Left lobe of liver (tissue), 2 donors: ENCODE measurements at regions not wholly inside any gene's neighbourhood (a gene's known extent, or its start where the extent isn't known, plus 50 kb on each side); places are given as distances from the start of the nearest gene placed in this dataset.
A peak's percentile ranks its signal among the peaks of the same experiment; 100 is the strongest.

ENCODE experiments used
- ATAC-seq: fragments of 200-7000 bp; cut with Tn5 transposase; one replicate; pipeline ENCODE4 v1.9.1; 2020; ENCODE audit warnings: mild to moderate bottlenecking, moderate library complexity
- DNase-seq: peaks from one replicate; pipeline ENCODE4 v3.0.0-alpha.2; 2020; ENCODE audit warnings: low spot score
- donor health status: DM: no; HTN: no; CAD: no; lungs with moderate emphysema.
- donor health status: DM: no; HTN: yes; CAD: no.

- no peak for ATAC-seq
These were observed 133.7 kb upstream of the EDNRA start for GRCh38 chr4:147347217-147347616.

GRCh38 chr4:147349193-147349592 is 131.7 kb upstream of the EDNRA start:
- DNase-seq (no peak), ATAC-seq (no peak)

More at GRCh38 chr4:147347217-147347616, 133.7 kb upstream of the EDNRA start:
- DNase-seq = no peak

GRCh38 chr4:147351083-147351787 is 129.7 kb upstream of the EDNRA start:
- no peak for DNase-seq
- ATAC-seq = no peak

- no peak for DNase-seq
- ATAC-seq = no peak
These were observed 126.7 kb upstream of the EDNRA start for GRCh38 chr4:147354237-147354636.

- no peak for DNase-seq
- ATAC-seq = no peak
These were observed 125.8 kb upstream of the EDNRA start for GRCh38 chr4:147355032-147355656.

GRCh38 chr4:147355847-147356246 is 125.0 kb upstream of the EDNRA start:
- no peak for ATAC-seq
- DNase-seq = no peak

GRCh38 chr4:147360301-147360700 is 120.6 kb upstream of the EDNRA start:
- ATAC-seq = no peak

GRCh38 chr4:147361726-147362125 is 119.2 kb upstream of the EDNRA start:
- peak; percentile 40 for ATAC-seq
- DNase-seq = no peak

More at GRCh38 chr4:147360301-147360700, 120.6 kb upstream of the EDNRA start:
- DNase-seq = no peak

- DNase-seq (no peak), ATAC-seq (peak; percentile 36)
These were observed 118.0 kb upstream of the EDNRA start for GRCh38 chr4:147362938-147363337.

- ATAC-seq (no peak), DNase-seq (no peak)
These were observed 117.4 kb upstream of the EDNRA start for GRCh38 chr4:147363514-147363913.

GRCh38 chr4:147365396-147365795 is 115.5 kb upstream of the EDNRA start:
- no peak for DNase-seq
- no peak for ATAC-seq

- ATAC-seq (no peak), DNase-seq (no peak)
These were observed 114.7 kb upstream of the EDNRA start for GRCh38 chr4:147366164-147366563.

GRCh38 chr4:147367891-147368290 is 113.0 kb upstream of the EDNRA start:
- ATAC-seq (no peak), DNase-seq (no peak)

- ATAC-seq = no peak
- DNase-seq = no peak
These were observed 111.9 kb upstream of the EDNRA start for GRCh38 chr4:147368948-147369347.

GRCh38 chr4:147370473-147370872 is 110.4 kb upstream of the EDNRA start:
- DNase-seq (no peak), ATAC-seq (no peak)

- no peak for ATAC-seq
- DNase-seq = no peak
These were observed 110.0 kb upstream of the EDNRA start for GRCh38 chr4:147370881-147371280.

GRCh38 chr4:147371661-147372060 is 109.2 kb upstream of the EDNRA start:
- ATAC-seq (no peak), DNase-seq (no peak)

GRCh38 chr4:147378780-147379179 is 102.1 kb upstream of the EDNRA start:
- ATAC-seq (no peak), DNase-seq (no peak)

GRCh38 chr4:147381749-147382148 is 99.1 kb upstream of the EDNRA start:
- DNase-seq (no peak), ATAC-seq (no peak)

GRCh38 chr4:147388018-147388417 is 92.9 kb upstream of the EDNRA start:
- DNase-seq = no peak
- ATAC-seq = no peak

- ATAC-seq (no peak), DNase-seq (no peak)
These were observed 84.8 kb upstream of the EDNRA start for GRCh38 chr4:147396105-147396504.

- DNase-seq (no peak), ATAC-seq (no peak)
These were observed 82.3 kb upstream of the EDNRA start for GRCh38 chr4:147398556-147398955.

- DNase-seq (no peak), ATAC-seq (no peak)
These were observed 80.2 kb upstream of the EDNRA start for GRCh38 chr4:147400721-147401120.
